ENCODE measurements at regions not wholly inside any gene's neighbourhood (a gene's known extent, or its start where the extent isn't known, plus 50 kb on each side); places are given as distances from the start of the nearest gene placed in this dataset.

DNA sequence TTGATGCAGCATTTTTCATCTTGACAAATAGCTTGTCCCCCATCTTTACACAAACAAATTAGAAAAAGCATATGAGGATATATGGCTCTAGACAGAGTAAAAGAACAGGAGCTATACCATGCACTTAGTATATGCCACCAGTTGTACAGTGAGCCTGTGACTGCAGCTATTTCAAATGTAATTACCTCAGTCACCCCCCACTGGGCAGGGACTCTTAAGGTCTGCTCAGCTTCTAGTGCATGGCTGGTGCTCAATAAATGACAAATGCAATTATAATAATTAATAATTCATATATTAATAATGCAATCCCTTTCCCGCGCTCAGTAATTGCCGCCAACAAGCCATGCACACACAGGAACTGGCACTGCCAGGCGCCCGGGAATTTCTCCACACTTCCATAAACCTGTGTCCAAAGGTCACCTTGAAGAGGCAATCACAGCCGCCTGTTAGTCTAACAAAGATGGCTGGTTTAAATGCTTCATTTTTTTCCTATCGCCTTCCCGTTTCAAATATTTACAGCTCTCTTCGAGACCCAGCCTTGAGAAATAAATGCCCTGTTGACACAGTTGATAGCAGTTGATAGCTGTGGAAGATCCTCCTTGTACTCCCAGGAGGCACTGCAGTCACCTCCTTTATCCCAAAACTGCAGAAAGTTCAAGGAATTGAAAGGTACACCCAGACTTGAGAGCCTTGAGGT lies 156.6 kb downstream of the INO80D start:
- TF ChIP-seq CTCF (IDR thresholded peaks at IDR 0.05) (no peak), TCF7L2 (IDR thresholded peaks at IDR 0.05; ENCODE audit: low read depth, low read length) (no peak)

Measured in Panc1 (cell line).